Astrocyte of the cerebellum (primary cell): ENCODE measurements at regions not wholly inside any gene's neighbourhood (a gene's known extent, or its start where the extent isn't known, plus 50 kb on each side); places are given as distances from the start of the nearest gene placed in this dataset.
"Not testable (repeated sequence)": the region's sequence is repeated elsewhere in the genome, so short reads cannot be mapped to it uniquely, and the experiment has no call there.

ENCODE experiments used
- DNase-seq: peaks from one replicate; pipeline ENCODE4 v3.0.0-alpha.2; 2011; ENCODE audit warnings: low read depth
- H3K4me3 ChIP-seq: 2 replicates; pipeline ENCODE4 v1.5.1; 2011; ENCODE audit warnings: mild to moderate bottlenecking, low read depth, low read length, moderate library complexity
- CTCF ChIP-seq: IDR thresholded peaks from 2 replicates; pipeline ENCODE4 v1.5.1; 2012; ENCODE audit warnings: low read length, low read depth, moderate library complexity, mild to moderate bottlenecking; ENCODE audit errors: missing control alignments
- in situ Hi-C: cut with HindIII; loops from 2 replicates; pipeline ENCODE4 v1.10.0; 2017; ENCODE audit warnings: low sequenced_read_pairs

GRCh38 chr14:30240685-30241084 is 313.0 kb upstream of the PRKD1 start:
- in situ Hi-C loops: no loop called here
- H3K4me3 ChIP-seq: no peak overlapping the region
- no peak for TF ChIP-seq CTCF
- no peak for DNase-seq

GRCh38 chr14:30242744-30243143 is 315.1 kb upstream of the PRKD1 start:
- no peak for DNase-seq
- no peak overlapping the region for H3K4me3 ChIP-seq
- no peak for TF ChIP-seq CTCF
- in situ Hi-C loops: no loop called here

GRCh38 chr14:30243207-30243606 is 315.6 kb upstream of the PRKD1 start:
- in situ Hi-C loops: no loop called here
- no peak for DNase-seq
- no peak for TF ChIP-seq CTCF
- no peak overlapping the region for H3K4me3 ChIP-seq

- in situ Hi-C loops: no loop called here
Observed at GRCh38 chr14:30243805-30244204, 315.2 kb upstream of the G2E3 start.

GRCh38 chr14:30244348-30244747 is 314.6 kb upstream of the G2E3 start:
- DNase-seq, H3K4me3 ChIP-seq, in situ Hi-C loops: not testable (repeated sequence)

More at GRCh38 chr14:30243805-30244204, 315.2 kb upstream of the G2E3 start:
- TF ChIP-seq CTCF: no peak
- no peak for DNase-seq
- H3K4me3 ChIP-seq: no peak overlapping the region

GRCh38 chr14:30251017-30251416 is 307.9 kb upstream of the G2E3 start:
- in situ Hi-C loops: no loop called here
- no peak for TF ChIP-seq CTCF
- no peak for DNase-seq
- no peak overlapping the region for H3K4me3 ChIP-seq

- in situ Hi-C loops: no loop called here
- no peak for TF ChIP-seq CTCF
- H3K4me3 ChIP-seq: no peak overlapping the region
- no peak for DNase-seq
Observed at GRCh38 chr14:30251557-30252100, 307.3 kb upstream of the G2E3 start.
